Aorta (tissue), 5 donors: ENCODE measurements at regions not wholly inside any gene's neighbourhood (a gene's known extent, or its start where the extent isn't known, plus 50 kb on each side); places are given as distances from the start of the nearest gene placed in this dataset.
"Not testable (repeated sequence)": the region's sequence is repeated elsewhere in the genome, so short reads cannot be mapped to it uniquely, and the experiment has no call there.

ENCODE experiments used
- ATAC-seq: fragments of 200-7000 bp; cut with Tn5 transposase; one replicate; pipeline ENCODE4 v1.9.1; 2022; ENCODE audit warnings: moderate library complexity; ENCODE audit not compliant: low FRiP score
- DNase-seq, 2 donors: peaks; one replicate each; pipeline ENCODE4 v3.0.0-alpha.2; 2020
- H3K27ac ChIP-seq, 2 donors: one replicate each; pipeline ENCODE4 v1.5.1; 2013; ENCODE audit warnings: low read length in 2 of 2, mild to moderate bottlenecking in 2 of 2, moderate library complexity in 2 of 2, control low read depth in 1 of 2, inconsistent platforms in 1 of 2, low read depth in 1 of 2
- H3K27me3 ChIP-seq, 2 donors: one replicate each; pipeline ENCODE4 v1.6.1; 2013; ENCODE audit warnings: control low read depth in 1 of 2, low read length in 1 of 2, mild to moderate bottlenecking in 1 of 2, moderate library complexity in 1 of 2; ENCODE audit not compliant: insufficient read depth in 2 of 2, control insufficient read depth in 1 of 2
- H3K36me3 ChIP-seq, 2 donors: one replicate each; pipeline ENCODE4 v1.6.1; 2013; ENCODE audit warnings: control low read depth in 1 of 2, low read length in 1 of 2, mild to moderate bottlenecking in 1 of 2; ENCODE audit not compliant: insufficient read depth in 2 of 2, control insufficient read depth in 1 of 2
- H3K4me1 ChIP-seq, 2 donors: one replicate each; pipeline ENCODE4 v1.6.1; 2013; ENCODE audit warnings: low read length in 2 of 2, control low read depth in 1 of 2, mild to moderate bottlenecking in 1 of 2, moderate library complexity in 1 of 2; ENCODE audit not compliant: insufficient read depth in 2 of 2, control insufficient read depth in 1 of 2
- H3K4me3 ChIP-seq, 2 donors: one replicate each; pipeline ENCODE4 v1.5.1; 2013; ENCODE audit warnings: low read length in 2 of 2, control low read depth in 1 of 2, mild to moderate bottlenecking in 1 of 2
- H3K9me3 ChIP-seq: one replicate; pipeline ENCODE4 v1.6.1; 2013; ENCODE audit warnings: mild to moderate bottlenecking, low read length; ENCODE audit not compliant: control insufficient read depth
- WGBS, 2 donors: extraction: QIAGEN DNeasy Blood & Tissue Kit; methylation state at CpG; one replicate each; pipeline ENCODE4 v1.1.7; 2013; 5-methylcytosine and 5-hydroxymethylcytosine counted together
- intact Hi-C, 2 donors: fragments of 100-400 bp; cut with DNase I; formaldehyde crosslinking; loops; one replicate each; pipeline versions ENCODE4 v1.14.2 to v1.15.0; 2022
- donor health status: healthy with polysubstance abuse.
- donor health status: Bipolar disorder and iron deficiency.
- donor health status: DM: no; HTN: no; CAD: no.
- donor health status: DM: no; HTN: no; CAD: no.
- donor health status: DM: yes; HTN: yes; CAD: no.

DNA sequence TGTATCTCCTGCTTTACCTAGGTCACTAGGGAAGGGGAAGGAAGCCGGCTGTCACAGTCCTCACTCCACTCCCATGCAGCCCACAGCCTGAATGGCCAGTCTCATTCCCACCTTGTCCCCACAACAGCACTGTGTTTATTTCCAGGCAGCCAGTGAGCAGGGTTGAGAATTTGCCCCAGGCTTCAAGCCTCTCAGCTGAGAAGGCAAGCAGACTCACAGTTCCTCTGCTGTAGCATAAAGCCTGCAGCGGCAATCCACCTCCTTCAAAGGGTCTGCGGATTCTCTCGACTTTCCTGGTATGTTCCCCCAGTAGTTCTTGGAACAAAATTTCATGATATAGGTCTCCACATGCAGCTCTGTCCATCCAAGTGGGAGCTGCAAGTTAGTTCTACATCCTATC, 262.9 kb upstream of the GULP1 start:
- H3K9me3 ChIP-seq = no peaks in the 10 kb centered on the region
- no peak overlapping the region for H3K27ac ChIP-seq
- H3K4me3 ChIP-seq = no peak overlapping the region
- no peaks in the 10 kb centered on the region for H3K4me1 ChIP-seq
- intact Hi-C loops = no loop called here
- ATAC-seq (no peak), DNase-seq (no peak)
- no peaks in the 10 kb centered on the region for H3K36me3 ChIP-seq
- WGBS, 2 donors = 82 to 88% methylated on average over 4 of the region's 4 CpGs
- H3K27me3 ChIP-seq = no peaks in the 10 kb centered on the region

DNA sequence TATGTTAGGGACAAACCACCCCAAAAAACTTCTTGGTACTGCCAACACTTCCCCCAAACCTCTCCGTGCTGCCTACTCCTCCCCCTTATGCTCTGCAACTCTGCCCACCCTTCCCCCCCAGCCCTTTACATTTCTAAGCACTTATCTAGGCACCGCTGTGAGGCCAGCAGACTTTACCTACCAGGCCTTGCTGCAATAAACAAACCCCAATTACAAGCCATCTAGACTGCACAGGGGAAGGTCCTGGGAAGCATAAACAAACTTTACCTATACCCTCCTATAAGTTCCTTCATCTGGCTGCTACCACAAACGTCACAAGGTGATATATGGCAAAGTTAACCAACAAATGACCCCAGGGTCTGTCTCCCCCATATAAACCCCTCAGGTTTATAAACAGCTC, 259.4 kb upstream of the GULP1 start:
- intact Hi-C loops = no loop called here
- ATAC-seq = no peak

DNA sequence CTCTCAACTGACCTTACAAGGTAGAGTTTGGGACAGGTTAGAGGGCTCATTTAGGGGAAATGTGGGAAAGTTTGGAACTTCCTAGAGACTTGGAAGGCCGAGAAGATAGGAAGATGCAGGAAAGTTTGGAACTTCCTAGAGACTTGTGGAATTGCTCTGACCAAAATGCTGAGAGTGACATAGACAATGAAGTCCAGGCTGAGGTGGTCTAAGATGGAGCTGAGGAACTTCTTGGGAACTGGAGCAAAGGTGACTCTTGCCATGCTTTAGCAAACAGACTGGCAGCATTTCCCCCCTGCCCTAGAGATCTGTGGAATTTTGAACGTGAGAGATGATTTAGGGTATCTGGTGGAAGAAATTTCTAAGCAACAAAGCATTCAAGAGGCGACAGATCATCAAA, 258.9 kb upstream of the GULP1 start:
- intact Hi-C loops = no loop called here
- Histone ChIP-seq H3K27ac (no peak overlapping the region), H3K27me3 (no peaks in the 10 kb centered on the region), H3K4me3 (no peak overlapping the region), H3K9me3 (no peaks in the 10 kb centered on the region), H3K36me3 (no peaks in the 10 kb centered on the region), H3K4me1 (no peaks in the 10 kb centered on the region)
- DNase-seq = no peak
- no peak for ATAC-seq
- WGBS, 2 donors = 77 to 80% methylated on average over 3 of the region's 3 CpGs

More for the DNA sequence above, 259.4 kb upstream of the GULP1 start:
- no peak for DNase-seq
- H3K9me3 ChIP-seq = no peaks in the 10 kb centered on the region
- no peaks in the 10 kb centered on the region for H3K36me3 ChIP-seq
- no peak overlapping the region for H3K27ac ChIP-seq
- H3K4me3 ChIP-seq = no peak overlapping the region
- H3K4me1 ChIP-seq = no peaks in the 10 kb centered on the region
- H3K27me3 ChIP-seq = no peaks in the 10 kb centered on the region
- WGBS, 2 donors = 77 to 78% methylated on average over 3 of the region's 3 CpGs

- intact Hi-C loops, H3K27ac ChIP-seq, H3K36me3 ChIP-seq, DNase-seq, H3K4me3 ChIP-seq, H3K9me3 ChIP-seq, ATAC-seq, H3K4me1 ChIP-seq, H3K27me3 ChIP-seq: not testable (repeated sequence)
- WGBS, 2 donors = 87 to 90% methylated on average over 1 of the region's 1 CpG
Measured at GRCh38 chr2:188033240-188033639, 258.4 kb upstream of the GULP1 start.

DNA sequence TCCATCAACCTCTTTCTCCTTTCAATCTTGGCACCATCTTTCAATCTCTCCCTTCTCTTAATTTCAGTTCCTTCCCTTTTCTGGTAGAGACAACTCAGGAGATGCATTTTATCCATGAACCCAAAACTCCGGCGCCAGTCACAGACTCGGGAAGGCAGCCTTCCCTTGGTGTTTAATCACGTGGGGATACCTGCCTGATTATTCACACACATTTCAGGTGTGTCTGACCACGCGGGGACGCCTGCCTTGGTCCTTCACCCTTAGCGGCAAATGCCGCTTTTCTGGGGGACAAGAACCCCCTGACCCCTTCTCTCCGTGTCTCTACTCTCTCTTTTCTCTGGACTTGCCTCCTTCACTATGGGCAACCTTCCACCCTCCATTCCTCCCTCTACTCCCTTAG, 257.6 kb upstream of the GULP1 start:
- ATAC-seq, H3K4me3 ChIP-seq, H3K27me3 ChIP-seq, DNase-seq, H3K36me3 ChIP-seq, H3K9me3 ChIP-seq, H3K4me1 ChIP-seq, intact Hi-C loops, H3K27ac ChIP-seq: not testable (repeated sequence)
- WGBS, 2 donors = 90 to 95% methylated on average over 10 of the region's 10 CpGs

- H3K27me3 ChIP-seq, H3K27ac ChIP-seq, H3K36me3 ChIP-seq, ATAC-seq, intact Hi-C loops, H3K9me3 ChIP-seq, DNase-seq, H3K4me1 ChIP-seq, H3K4me3 ChIP-seq: not testable (repeated sequence)
- 94 to 96% methylated on average over 9 of the region's 9 CpGs for WGBS, 2 donors
Measured at GRCh38 chr2:188035377-188035776, 256.3 kb upstream of the GULP1 start.

DNA sequence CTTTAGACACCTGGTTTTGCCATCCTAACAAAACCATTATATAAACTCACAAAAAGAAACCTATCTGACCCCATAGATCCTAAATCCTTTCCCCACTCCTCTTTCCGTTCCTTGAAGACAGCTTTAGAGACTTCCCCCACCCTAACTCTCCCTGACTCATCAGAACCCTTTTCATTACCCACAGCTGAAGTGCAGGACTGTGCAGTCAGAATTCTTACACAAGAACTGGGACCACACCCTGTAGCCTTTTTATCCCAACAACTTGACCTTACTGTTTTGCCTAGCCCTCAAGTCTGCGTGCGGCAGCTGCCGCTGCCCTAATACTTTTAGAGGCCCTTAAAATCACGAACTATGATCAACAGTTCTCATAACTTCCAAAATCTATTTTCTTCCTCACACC, 254.9 kb upstream of the GULP1 start:
- H3K9me3 ChIP-seq, H3K4me1 ChIP-seq, intact Hi-C loops, H3K27me3 ChIP-seq, H3K4me3 ChIP-seq, H3K36me3 ChIP-seq, ATAC-seq, H3K27ac ChIP-seq, DNase-seq: not testable (repeated sequence)
- WGBS, 2 donors = 95 to 96% methylated on average over 5 of the region's 5 CpGs

DNA sequence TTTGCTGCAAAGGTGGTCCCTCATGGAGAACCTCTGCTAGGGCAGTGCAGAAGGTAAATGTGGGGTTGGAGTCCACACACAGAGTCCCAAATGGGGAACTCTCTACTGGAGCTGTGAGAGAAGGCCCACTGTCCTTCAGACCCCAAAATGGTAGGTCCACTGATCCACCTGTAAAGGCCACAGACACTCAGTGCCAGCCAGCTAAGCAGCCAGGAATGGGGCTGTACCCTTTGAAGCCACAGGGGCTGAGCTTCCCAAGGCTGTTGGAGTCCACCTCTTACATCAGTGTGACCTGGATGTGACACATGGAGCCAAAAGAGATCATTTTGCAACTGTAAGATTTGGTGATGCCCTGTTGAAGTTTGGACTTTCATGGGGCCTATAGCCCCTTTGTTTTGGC, 252.4 kb upstream of the GULP1 start:
- DNase-seq (no peak), ATAC-seq (no peak)
- no peak overlapping the region for H3K4me3 ChIP-seq
- no peaks in the 10 kb centered on the region for H3K4me1 ChIP-seq
- no peak overlapping the region for H3K27ac ChIP-seq
- no peaks in the 10 kb centered on the region for H3K36me3 ChIP-seq
- intact Hi-C loops = no loop called here
- H3K27me3 ChIP-seq = no peaks in the 10 kb centered on the region
- no peaks in the 10 kb centered on the region for H3K9me3 ChIP-seq

GRCh38 chr2:188042412-188042811, 249.3 kb upstream of the GULP1 start:
- no peaks in the 10 kb centered on the region for H3K4me1 ChIP-seq
- no peak overlapping the region for H3K27ac ChIP-seq
- no peaks in the 10 kb centered on the region for H3K36me3 ChIP-seq
- H3K4me3 ChIP-seq = no peak overlapping the region
- no peaks in the 10 kb centered on the region for H3K27me3 ChIP-seq
- no peak for ATAC-seq
- intact Hi-C loops = no loop called here
- H3K9me3 ChIP-seq = no peaks in the 10 kb centered on the region
- no peak for DNase-seq

GRCh38 chr2:188045016-188045415, 246.7 kb upstream of the GULP1 start:
- no peaks in the 10 kb centered on the region for H3K27me3 ChIP-seq
- no peaks in the 10 kb centered on the region for H3K9me3 ChIP-seq
- DNase-seq (no peak), ATAC-seq (no peak)
- no peak overlapping the region for H3K27ac ChIP-seq
- no peak overlapping the region for H3K4me3 ChIP-seq
- no peaks in the 10 kb centered on the region for H3K36me3 ChIP-seq
- intact Hi-C loops = no loop called here
- no peaks in the 10 kb centered on the region for H3K4me1 ChIP-seq
